RPMI7951 (cell line): ENCODE measurements at regions not wholly inside any gene's neighbourhood (a gene's known extent, or its start where the extent isn't known, plus 50 kb on each side); places are given as distances from the start of the nearest gene placed in this dataset.

Experiments used
- DNase-seq: peaks from one replicate; pipeline ENCODE4 v3.0.0-alpha.2; 2012; ENCODE audit warnings: low read depth

DNA sequence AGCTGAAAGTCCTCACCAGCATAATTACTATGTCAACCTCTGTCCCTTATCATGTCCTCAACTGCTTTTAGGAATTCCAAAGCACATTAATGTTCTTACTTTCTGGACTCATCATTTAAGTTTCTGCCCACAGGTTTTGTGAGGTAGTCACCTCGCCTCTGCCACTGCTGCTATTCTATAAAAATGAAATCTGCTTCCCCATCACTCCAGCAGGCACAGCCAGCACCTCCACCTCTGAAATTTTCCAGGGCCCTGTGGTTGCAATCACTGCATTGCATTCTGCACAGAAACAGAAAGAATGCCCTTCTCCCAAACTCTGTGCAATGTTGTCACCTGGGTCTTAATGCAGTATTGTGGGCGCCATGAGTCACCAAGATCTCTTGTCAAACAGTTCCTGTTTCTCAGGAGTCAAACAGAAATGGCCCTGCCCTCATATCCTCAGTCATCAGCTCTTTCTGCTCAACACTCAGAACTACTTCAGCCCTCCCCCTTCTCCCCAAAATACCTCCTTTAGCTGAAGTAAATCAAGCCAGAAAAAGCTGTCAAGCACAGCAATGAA is 529.2 kb upstream of the NBEA start:
- peak; percentile 65 for DNase-seq

DNA sequence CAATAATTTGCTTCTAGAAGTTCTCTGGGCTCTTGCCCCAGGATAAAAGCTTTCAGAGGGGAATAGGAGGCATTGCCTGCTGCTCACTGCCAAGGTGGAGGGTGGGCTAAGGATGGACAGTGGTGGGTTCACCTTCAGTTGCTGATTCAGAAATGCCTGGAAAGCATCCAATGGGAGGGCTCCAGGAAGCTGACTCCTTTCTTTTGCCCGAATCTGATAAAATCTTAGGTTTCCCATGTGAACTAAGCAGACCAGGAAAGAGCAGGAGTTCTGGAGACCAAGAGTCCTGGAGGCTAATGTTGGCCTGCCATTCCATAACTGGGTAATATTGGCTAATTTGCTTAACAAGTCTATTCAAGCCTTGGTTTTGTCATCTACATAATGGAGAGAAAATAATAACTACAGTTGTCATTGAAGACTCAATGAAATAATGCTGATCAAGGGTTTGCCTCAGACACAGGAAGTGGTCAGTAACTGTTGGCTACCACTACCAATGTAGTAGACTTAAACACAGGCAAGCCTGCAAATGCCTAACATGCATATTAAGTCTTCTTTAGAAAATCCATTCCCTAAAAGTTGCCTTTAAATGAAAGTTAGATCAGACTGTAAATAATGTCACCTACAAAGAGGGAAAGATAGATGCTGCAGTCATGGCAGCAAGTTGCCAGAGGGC is 528.4 kb upstream of the NBEA start:
- DNase-seq = peak; percentile 25

DNA sequence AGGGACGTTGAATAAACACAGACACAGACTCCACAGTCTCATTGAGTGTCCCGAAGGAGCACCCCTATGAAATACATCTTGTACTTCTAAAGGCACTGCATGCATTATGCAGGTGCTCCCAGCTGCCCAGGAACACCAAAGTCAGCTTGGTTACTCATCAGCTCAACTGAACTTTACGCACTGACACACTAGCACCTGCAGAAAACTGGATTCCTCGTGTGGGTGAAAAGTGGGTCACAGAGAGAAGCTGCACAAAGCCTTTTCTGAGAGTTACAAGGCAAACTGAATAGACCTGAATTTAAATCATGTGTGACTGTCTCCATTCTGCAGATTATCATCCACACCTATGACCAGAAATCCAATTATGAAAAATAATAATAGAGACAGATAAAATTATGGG is 527.5 kb upstream of the NBEA start:
- no peak for DNase-seq

DNA sequence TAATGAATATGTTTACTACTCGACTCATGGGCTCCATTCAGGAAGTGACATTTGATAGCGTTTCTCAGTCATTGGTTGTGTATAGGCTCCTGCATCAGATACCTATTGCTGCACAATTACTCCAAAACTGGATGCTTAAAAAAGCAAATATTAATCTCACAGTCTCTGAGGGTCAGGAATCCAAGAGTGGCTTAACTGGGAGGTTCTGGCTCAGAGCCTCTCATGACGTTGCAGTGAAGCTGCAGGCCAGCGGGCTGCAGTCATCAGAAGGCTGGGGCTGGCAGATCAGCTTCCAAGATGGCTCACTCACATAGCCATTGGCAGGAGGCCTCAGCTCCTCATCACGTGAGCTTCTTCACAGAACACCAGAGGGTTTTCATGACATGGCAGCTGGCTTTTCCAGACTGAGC is 525.1 kb upstream of the NBEA start:
- peak; percentile 8 for DNase-seq

DNA sequence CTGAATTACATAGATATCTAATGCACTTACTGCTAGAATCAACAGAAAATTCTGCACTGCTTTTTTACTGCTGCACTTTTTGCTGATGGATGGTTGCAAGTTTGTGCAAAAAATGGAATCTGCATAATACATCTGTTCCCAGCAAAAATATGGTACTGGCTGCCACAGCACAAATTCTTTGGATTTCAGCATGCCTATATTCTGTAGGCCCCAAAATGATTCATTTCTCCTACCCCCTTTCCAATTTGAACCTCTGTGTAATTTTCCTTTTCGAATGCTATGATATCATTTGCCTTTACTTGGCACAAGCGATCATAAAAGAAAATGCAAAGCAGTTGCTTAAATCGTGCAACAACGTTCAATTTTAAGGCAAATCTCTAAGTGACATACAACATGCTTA is 524.2 kb upstream of the NBEA start:
- no peak for DNase-seq

DNA sequence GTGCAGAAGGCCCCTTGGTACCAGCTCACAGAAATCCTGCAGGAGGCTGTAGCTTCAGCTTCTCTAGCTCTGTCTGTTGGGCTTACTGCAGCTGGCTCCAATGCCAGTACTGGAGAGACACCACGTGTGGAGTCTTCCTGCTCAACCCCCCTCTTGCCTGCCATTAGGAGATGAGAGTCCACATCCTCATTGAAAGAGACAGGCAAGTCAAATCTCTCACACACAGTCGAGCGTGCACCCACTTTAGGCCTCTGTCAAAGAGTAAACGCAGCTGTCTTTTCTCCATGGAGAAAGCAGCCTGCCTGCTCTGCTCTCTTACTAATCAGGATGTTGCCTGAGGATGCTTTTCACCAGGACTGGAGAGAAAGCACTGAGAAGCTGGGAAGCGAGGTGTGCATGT is 523.0 kb upstream of the NBEA start:
- DNase-seq = no peak

DNA sequence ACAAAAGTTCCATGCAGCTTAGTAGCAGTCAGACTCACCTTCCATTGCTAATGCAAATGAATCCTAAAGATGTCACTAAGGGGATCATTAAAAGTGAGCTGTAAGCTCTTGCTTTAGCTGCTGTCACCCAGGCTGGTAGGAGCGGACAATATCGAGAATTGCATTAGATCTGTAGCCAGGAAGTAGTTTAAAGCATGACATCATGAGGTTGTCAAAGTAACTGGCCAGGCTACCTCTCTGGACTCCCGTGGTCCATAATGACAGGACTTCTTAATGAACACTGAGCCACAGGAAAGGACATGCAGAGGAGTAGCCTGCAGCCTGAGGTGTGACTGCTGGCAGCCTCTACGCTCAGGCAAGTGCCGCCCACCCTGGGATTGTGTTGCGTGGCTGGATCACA is 522.3 kb upstream of the NBEA start:
- no peak for DNase-seq

DNA sequence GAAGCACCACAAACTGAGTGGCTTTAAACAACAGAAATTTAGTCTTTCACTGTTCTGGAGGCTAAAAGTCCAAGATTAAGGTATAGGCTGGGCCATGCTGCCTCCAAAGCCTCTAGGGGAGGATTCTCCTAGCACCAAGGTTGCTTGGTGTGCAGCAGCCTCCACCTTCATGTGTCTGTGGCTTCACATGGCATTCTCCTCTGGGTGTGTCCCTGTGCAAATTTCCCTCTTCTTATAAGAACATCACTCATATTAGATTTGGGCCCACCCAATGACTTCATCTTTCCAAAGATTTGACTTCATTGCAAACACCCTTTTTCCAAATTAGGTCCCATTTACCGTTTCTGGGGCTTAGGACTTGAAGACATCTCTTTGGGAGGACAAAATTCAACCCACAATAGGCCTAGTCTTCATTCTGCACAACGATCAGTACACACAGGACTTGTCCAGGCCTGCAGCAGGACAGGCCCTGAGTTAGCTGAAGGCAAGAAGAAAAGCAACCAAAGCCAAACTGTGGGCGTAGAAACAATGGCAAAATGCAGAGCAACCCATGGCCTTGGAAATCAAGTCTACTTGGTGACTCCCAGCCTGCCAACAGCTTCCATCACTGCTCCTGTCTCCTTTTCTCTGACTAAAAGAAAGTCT is 521.2 kb upstream of the NBEA start:
- no peak for DNase-seq

DNA sequence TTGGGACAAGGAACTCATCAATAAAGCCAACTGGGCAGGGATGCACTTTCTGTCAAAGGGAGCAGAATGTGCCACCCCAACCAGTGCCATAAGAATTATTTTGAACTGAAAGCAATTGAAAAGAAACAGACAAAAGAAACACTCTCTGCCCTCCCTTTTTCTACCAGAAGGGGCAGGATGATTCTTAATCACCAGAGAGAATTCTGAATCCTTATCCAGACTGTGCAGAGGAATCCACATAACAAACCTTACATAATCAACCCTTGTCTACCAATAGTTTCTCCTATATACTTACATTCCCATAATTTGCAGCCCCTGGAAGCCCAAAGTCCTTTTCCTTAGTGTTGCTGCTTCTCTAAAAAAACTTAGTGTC is 520.7 kb upstream of the NBEA start:
- DNase-seq = no peak

DNA sequence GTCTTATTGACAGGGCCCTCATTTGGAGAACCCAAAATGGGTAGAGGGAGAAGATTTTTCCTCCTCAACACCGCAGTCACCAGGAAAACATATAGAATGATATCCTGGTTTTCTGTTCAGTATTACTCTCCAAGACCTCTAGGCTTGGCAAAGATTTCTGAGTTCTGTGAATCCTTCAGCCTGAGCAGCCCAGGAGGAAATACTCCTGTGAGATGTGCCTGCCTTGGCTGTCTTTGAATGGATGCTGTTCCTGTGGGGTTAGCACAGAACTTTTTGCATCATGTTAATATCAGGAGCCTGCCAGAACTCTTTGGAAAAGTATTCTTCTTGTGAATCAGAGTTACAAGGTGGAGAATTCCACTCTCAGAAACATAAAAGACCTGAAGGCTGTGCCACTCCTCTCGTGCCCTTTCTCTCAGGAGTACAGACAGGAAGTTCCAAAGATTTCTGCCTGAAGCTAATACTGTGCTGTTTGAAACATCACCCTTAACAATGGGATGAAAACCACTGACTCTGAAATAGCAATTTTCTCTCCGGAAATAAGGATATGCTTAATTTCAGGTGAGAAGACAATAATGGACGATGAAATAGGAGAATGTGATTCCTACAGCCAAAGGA is 520.1 kb upstream of the NBEA start:
- peak; percentile 32 for DNase-seq

DNA sequence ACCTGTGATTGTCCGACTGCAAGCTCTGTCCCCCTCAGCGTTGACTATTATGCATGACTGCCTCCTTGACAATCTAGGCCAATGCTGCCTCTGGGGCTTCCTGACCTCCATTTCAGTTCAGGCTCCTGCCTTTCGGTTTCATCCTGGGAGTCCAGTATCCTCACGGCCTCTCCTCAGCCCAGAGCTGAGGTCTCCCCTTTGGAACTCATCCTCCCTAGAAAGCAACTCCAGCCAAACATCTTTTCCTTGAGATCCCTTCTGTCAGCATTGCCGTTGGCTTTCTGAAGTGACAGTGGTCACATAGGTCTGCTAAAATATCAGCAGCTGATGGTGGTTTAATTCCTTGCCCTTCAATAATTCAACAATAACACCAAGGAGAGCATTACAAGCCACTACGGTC is 519.1 kb upstream of the NBEA start:
- DNase-seq = no peak

DNA sequence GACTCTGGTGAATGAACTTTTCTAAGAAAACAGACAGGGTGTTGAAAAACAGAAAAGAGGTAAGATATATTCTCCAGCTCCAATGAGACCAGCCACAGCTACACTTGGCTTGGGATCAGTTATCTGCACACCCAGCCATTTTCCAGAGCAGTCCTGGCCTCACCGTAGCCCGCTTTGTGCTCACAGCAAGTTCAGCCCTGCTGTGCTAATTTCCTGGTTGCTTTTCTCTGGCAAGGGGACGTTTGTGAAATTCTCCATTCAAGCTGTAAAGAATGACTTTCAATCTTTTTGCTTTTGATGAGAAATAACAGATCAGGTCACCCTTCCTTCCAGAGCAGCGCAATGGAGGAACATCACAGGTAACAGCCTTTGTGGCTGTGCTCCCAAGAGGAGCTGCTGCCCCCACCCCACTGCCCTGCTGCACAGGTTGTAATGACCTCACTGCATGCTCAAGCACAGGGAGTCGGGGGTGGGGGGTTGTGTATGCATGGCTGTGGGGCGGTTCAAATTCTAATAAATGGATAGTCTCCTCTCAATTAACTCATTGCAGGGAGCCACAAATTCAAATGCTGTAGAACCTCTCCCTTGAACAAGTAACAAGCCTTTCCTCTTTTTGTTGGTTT is 516.6 kb upstream of the NBEA start:
- no peak for DNase-seq

DNA sequence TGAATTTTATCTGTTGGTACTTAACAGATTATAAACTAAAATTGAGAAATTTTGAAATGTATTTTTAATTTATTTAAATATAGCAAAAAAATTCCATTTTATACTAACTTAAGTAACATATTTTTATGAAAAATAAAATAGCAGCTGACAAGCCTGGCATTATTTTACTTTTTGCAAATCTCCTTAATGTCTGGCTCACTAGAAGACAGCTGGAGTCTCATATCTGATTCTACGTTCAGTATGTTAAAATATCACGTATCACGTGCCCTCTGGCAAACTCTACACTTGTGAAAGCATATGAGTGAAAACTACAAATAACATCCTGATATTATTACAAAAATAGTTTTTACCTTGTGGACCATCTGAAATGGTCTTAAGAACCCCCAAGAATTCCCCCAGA is 513.2 kb upstream of the NBEA start:
- no peak for DNase-seq

DNA sequence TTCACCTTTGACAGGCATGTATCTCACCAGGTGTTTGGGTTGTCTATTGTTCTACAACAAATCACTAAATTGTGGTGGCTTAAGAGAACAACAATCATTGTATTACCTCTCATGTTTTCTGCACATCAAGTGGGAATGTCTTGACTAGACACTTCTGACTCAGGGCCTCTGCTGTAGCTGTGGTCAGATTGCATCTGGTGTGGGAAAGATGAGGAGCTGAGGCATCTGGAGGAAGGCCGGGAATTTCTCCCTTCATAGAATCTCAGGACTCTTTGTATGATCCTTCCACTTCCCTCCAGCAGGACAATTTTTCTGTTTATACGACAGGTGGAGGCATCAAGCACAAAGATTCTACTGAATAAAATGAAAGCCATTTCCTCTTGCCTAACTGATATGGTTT is 511.8 kb upstream of the NBEA start:
- peak; percentile 45 for DNase-seq

DNA sequence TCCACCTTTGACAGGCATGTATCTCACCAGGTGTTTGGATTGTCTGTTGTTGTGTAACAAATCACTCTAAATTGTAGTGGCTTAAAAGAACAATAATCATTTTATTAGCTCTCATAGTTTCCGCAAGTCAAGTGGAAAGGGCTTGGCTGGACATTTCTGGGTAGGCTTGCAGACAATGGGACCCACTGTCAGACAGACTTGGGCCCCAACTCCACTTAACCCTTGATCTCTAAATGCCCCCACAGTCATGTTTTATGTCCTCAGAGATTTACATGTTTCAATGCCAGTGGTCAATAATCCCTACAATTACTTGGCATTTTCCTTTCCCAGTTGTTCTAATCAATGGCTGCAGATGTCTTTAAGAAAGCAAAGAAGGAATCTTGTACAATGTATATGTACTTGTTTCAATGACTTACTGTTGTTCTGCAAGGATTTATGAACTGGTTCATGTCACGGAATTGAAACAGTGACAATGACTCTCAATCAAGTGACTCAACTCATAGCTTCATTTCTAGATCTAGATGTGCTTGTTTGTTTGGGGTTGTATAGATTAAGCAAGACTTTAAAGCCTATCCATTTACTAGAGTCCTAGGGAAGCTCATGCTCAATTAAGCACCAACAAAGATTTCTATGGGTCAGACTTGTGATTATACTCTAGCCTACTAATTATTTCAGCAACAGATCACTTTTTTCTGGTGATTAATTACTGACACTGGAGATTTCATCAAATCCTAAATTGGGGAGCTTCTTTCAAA is 510.1 kb upstream of the NBEA start:
- DNase-seq = no peak

DNA sequence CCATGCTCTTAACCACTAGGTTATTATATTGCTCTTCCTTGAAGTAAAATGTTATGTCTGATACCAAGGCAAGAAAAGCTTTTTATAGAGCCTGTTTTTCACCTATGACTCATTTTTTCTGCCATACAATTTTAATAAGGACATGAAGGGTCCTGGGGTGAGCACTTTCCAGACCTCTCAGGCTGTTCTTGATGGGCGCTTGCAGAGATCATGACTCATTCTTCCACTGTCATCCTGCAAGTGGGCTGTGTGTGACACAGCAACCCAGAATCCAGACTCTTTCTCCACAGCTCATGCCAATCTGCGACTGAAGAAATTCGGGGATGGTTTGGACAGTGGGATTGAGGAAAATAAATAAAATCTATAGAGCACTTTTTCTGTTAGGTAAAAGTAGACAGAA is 506.7 kb upstream of the NBEA start:
- DNase-seq = peak; percentile 85

DNA sequence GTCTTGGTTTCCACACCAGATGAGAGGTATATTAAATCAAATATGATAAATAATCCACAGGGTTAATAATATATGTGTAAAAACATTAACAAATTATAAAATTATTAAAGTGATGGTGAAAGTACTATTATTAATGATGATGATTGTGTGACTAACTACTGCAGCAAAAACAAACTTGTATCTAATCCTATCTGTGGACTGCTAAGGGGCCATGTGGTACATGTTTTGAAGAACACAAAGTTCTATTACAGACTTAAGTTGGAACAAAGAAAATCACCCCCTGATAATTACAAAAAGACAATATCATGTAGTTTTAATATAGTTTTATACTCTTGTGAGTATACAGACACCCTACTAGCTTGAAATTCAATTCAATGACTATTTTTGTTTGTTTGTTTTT is 504.2 kb upstream of the NBEA start:
- no peak for DNase-seq

DNA sequence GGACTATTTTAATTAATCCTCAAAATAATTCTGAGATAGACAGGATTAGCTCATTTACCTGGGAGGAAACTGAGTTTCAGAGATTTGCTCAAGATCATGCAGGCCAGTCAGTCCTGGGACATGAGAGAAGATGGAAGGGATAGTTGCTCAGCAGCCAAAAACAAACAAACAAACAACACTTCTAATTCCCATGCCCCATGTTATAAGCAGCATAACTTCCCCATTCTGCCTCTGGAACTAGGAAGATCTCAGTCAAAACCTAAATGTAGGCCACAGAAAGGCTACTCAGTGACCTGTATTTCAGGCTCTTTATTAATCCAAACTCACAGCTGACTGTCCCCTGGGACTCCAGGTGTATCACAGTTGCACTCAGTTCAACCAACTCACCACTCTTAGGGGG is 489.2 kb upstream of the NBEA start:
- DNase-seq = no peak

DNA sequence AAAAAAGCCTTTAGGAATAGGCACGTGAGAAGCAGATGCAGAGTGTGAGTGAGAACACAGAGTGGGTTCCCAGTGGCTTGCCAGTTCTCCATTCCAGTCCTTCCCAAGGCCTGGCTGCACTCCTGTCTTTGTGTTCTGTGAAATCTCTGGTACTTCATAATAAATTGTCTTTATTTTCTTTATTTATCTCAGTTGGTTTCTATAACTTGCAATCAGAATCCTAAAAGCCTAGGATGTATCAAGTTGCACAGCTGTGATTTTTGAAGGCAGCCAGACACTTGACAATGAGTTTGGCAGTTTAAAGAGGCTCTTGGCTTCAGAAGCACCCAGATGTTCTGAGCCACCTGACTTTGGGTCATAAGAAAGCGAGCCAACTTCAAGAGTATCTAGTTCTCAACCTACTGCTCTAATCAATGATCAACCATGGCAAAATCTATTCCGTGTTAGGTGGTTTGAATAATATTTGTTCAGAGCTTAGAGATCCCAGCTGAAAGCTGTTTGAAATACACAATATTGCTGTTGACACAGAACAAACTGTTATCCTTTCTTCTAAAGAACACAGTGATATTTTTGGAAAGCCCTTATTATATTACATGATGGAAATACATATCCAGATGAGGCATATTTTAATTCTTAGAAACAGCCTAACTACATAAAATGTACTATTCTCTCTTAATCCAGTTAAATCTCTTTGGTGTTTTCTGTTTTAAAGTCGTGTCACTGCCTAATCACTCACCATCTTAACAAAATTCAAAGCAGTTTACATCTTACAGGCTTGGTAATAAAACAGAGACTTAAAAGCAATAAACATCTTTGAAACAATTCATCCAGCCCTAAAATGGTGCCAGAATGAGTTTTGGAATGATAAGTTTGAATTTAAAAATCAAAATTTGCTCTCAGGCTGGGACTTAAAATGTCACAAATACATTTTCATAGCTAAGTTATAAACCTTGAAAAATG is 483.0 kb upstream of the NBEA start:
- DNase-seq = no peak

DNA sequence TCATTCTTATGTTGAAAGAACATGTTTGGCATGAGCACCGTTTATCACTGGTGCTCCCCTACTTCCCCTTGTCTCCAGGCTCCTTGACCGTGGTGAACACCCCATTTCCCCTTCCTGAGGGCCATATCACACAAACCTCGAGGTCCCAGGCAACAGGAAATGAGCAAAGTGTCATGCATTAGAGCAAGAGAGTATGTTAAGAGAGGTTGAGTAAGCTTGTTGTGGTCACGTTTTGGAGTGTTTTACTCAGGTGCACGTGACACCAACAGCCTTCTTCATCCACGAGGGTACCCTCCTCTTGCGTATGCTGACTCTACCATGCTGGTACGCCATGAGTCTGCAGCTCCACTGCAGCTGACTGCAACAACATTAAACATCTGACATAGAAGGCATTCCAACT is 482.2 kb upstream of the NBEA start:
- no peak for DNase-seq

DNA sequence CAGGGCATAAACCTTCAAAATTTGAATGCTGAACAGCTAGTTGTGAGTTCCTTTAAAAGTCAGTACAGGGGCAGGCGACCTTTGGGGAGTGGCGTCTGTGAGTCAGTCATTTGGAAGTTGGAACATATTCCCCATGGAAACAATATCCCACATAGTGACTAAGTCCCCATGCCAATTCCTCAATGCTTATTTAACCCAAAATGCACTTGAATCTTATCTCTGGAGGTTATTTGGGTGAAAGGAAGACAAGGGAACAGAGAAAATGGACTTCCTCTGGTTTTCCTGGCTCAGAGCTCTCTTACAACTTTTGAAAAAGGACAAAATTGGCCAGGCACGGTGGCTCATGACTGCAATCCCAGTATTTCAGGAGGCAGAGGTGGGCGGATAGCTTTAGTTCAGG is 479.2 kb upstream of the NBEA start:
- peak; percentile 83 for DNase-seq
